ENCODE measurements at regions not wholly inside any gene's neighbourhood (a gene's known extent, or its start where the extent isn't known, plus 50 kb on each side); places are given as distances from the start of the nearest gene placed in this dataset.

GRCh38 chr3:117955196-117955595 lies 1079.5 kb downstream of the IGSF11 start:
- H3K27me3 Mint-ChIP-seq (ENCODE audit: low read depth, unreplicated experiment): no peaks in the 10 kb centered on the region
- no peaks in the 10 kb centered on the region for H3K9me3 Mint-ChIP-seq (ENCODE audit: unreplicated experiment)
- DNase-seq (ENCODE audit: low read depth): peak; percentile 57

GRCh38 chr3:117958027-117958426 lies 1076.6 kb downstream of the IGSF11 start:
- no peak for FAIRE-seq
- H3K27me3 Mint-ChIP-seq (ENCODE audit: low read depth, unreplicated experiment): no peaks in the 10 kb centered on the region

More at GRCh38 chr3:117955196-117955595, 1079.5 kb downstream of the IGSF11 start:
- H3K4me1 ChIP-seq (ENCODE audit: insufficient read depth, low read length): no peaks in the 10 kb centered on the region
- no peak for TF ChIP-seq EZH2 (IDR thresholded peaks at IDR 0.05; ENCODE audit: insufficient read depth, low read length)
- TF ChIP-seq, protein P1, sequence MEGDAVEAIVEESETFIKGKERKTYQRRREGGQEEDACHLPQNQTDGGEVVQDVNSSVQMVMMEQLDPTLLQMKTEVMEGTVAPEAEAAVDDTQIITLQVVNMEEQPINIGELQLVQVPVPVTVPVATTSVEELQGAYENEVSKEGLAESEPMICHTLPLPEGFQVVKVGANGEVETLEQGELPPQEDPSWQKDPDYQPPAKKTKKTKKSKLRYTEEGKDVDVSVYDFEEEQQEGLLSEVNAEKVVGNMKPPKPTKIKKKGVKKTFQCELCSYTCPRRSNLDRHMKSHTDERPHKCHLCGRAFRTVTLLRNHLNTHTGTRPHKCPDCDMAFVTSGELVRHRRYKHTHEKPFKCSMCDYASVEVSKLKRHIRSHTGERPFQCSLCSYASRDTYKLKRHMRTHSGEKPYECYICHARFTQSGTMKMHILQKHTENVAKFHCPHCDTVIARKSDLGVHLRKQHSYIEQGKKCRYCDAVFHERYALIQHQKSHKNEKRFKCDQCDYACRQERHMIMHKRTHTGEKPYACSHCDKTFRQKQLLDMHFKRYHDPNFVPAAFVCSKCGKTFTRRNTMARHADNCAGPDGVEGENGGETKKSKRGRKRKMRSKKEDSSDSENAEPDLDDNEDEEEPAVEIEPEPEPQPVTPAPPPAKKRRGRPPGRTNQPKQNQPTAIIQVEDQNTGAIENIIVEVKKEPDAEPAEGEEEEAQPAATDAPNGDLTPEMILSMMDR (IDR thresholded peaks at IDR 0.05; ENCODE audit: insufficient read depth, low read depth, low read length): no peak
- H3K4me3 Mint-ChIP-seq (ENCODE audit: unreplicated experiment): no peak overlapping the region
- no peaks in the 10 kb centered on the region for H3K79me2 ChIP-seq (ENCODE audit: insufficient read depth, low read length)
- H3K27ac ChIP-seq (ENCODE audit: low read depth, low read length): no peak overlapping the region
- no peaks in the 10 kb centered on the region for H3K27me3 ChIP-seq (ENCODE audit: insufficient read depth, low read length)
- no peak overlapping the region for H3K4me3 ChIP-seq (ENCODE audit: insufficient read depth, low read depth, low read length)
- H3K27ac Mint-ChIP-seq (ENCODE audit: unreplicated experiment): peak overlapping the region; percentile 22
- no peak overlapping the region for H2AFZ ChIP-seq (ENCODE audit: low read depth, low read length)
- H3K4me1 Mint-ChIP-seq (ENCODE audit: low read depth, unreplicated experiment): peaks cover 10% of the 10 kb centered on the region
- H3K9ac ChIP-seq (ENCODE audit: low read length): no peak overlapping the region
- no peaks in the 10 kb centered on the region for H3K36me3 Mint-ChIP-seq (ENCODE audit: low read depth, unreplicated experiment)
- FAIRE-seq: no peak
- H3K4me2 ChIP-seq (ENCODE audit: low read length): no peak overlapping the region
- no peaks in the 10 kb centered on the region for H3K9me3 ChIP-seq (ENCODE audit: insufficient read depth, low read depth, low read length)
- H4K20me1 ChIP-seq (ENCODE audit: insufficient read depth, low read length): no peaks in the 10 kb centered on the region
- H3K36me3 ChIP-seq (ENCODE audit: insufficient read depth, low read length): no peaks in the 10 kb centered on the region

GRCh38 chr3:117962750-117963149 lies 1071.9 kb downstream of the IGSF11 start:
- no peak overlapping the region for H3K9ac ChIP-seq (ENCODE audit: low read length)
- no peak overlapping the region for H2AFZ ChIP-seq (ENCODE audit: low read depth, low read length)
- no peaks in the 10 kb centered on the region for H3K27me3 ChIP-seq (ENCODE audit: insufficient read depth, low read length)
- no peaks in the 10 kb centered on the region for H4K20me1 ChIP-seq (ENCODE audit: insufficient read depth, low read length)
- no peak overlapping the region for H3K27ac ChIP-seq (ENCODE audit: low read depth, low read length)
- TF ChIP-seq, protein P1 (IDR thresholded peaks at IDR 0.05; ENCODE audit: insufficient read depth, low read depth, low read length): no peak
- no peak for TF ChIP-seq EZH2 (IDR thresholded peaks at IDR 0.05; ENCODE audit: insufficient read depth, low read length)
- no peak overlapping the region for H3K27ac Mint-ChIP-seq (ENCODE audit: unreplicated experiment)
- H3K4me3 Mint-ChIP-seq (ENCODE audit: unreplicated experiment): no peak overlapping the region
- H3K9me3 ChIP-seq (ENCODE audit: insufficient read depth, low read depth, low read length): no peaks in the 10 kb centered on the region
- H3K9me3 Mint-ChIP-seq (ENCODE audit: unreplicated experiment): no peaks in the 10 kb centered on the region
- H3K4me2 ChIP-seq (ENCODE audit: low read length): no peak overlapping the region
- no peak for FAIRE-seq
- no peaks in the 10 kb centered on the region for H3K36me3 ChIP-seq (ENCODE audit: insufficient read depth, low read length)
- peaks cover 3% of the 10 kb centered on the region for H3K27me3 Mint-ChIP-seq (ENCODE audit: low read depth, unreplicated experiment)
- no peaks in the 10 kb centered on the region for H3K36me3 Mint-ChIP-seq (ENCODE audit: low read depth, unreplicated experiment)
- H3K4me1 Mint-ChIP-seq (ENCODE audit: low read depth, unreplicated experiment): peaks cover 2% of the 10 kb centered on the region
- H3K4me1 ChIP-seq (ENCODE audit: insufficient read depth, low read length): no peaks in the 10 kb centered on the region
- H3K79me2 ChIP-seq (ENCODE audit: insufficient read depth, low read length): no peaks in the 10 kb centered on the region
- H3K4me3 ChIP-seq (ENCODE audit: insufficient read depth, low read depth, low read length): no peak overlapping the region
- DNase-seq (ENCODE audit: low read depth): peak; percentile 80

More at GRCh38 chr3:117958027-117958426, 1076.6 kb downstream of the IGSF11 start:
- Histone ChIP-seq H3K9me3 (ENCODE audit: insufficient read depth, low read depth, low read length) (no peaks in the 10 kb centered on the region), H3K27me3 (ENCODE audit: insufficient read depth, low read length) (no peaks in the 10 kb centered on the region), H3K36me3 (ENCODE audit: insufficient read depth, low read length) (no peaks in the 10 kb centered on the region), H3K79me2 (ENCODE audit: insufficient read depth, low read length) (no peaks in the 10 kb centered on the region), H3K4me2 (ENCODE audit: low read length) (no peak overlapping the region), H3K9ac (ENCODE audit: low read length) (no peak overlapping the region), H3K4me3 (ENCODE audit: insufficient read depth, low read depth, low read length) (no peak overlapping the region), H3K27ac (ENCODE audit: low read depth, low read length) (no peak overlapping the region), H2AFZ (ENCODE audit: low read depth, low read length) (no peak overlapping the region), H3K4me1 (ENCODE audit: insufficient read depth, low read length) (no peaks in the 10 kb centered on the region), H4K20me1 (ENCODE audit: insufficient read depth, low read length) (no peaks in the 10 kb centered on the region)
- no peaks in the 10 kb centered on the region for H3K9me3 Mint-ChIP-seq (ENCODE audit: unreplicated experiment)
- no peaks in the 10 kb centered on the region for H3K36me3 Mint-ChIP-seq (ENCODE audit: low read depth, unreplicated experiment)
- H3K27ac Mint-ChIP-seq (ENCODE audit: unreplicated experiment): no peak overlapping the region
- H3K4me3 Mint-ChIP-seq (ENCODE audit: unreplicated experiment): no peak overlapping the region
- no peak for DNase-seq (ENCODE audit: low read depth)
- peaks cover 12% of the 10 kb centered on the region for H3K4me1 Mint-ChIP-seq (ENCODE audit: low read depth, unreplicated experiment)
- no peak for TF ChIP-seq EZH2 (IDR thresholded peaks at IDR 0.05; ENCODE audit: insufficient read depth, low read length)
- TF ChIP-seq, protein P1 (IDR thresholded peaks at IDR 0.05; ENCODE audit: insufficient read depth, low read depth, low read length): no peak

Data from astrocyte (in vitro differentiated cells and primary cell).